ENCODE measurements at regions not wholly inside any gene's neighbourhood (a gene's known extent, or its start where the extent isn't known, plus 50 kb on each side); places are given as distances from the start of the nearest gene placed in this dataset.

DNA sequence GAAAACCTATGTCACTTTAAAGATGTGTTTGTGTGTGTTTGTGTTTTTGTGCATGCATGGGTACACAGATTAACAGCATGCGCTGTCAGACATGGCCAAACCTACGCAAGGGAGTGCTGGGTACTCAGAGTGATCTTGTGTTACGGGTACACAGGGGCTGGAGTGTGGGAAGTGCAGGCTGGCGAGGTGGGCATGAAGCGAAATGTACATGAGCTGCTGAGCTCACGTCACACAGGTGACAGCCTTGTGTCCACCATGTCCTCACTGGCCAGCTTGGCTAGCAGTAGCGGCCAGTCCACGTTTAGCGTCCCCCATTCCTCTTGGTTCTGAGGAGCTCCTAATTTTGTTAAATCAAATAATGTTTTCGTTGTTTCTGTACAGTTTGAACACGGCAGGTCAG lies 979.7 kb upstream of the TMEM132C start:
- TF ChIP-seq, protein P1, sequence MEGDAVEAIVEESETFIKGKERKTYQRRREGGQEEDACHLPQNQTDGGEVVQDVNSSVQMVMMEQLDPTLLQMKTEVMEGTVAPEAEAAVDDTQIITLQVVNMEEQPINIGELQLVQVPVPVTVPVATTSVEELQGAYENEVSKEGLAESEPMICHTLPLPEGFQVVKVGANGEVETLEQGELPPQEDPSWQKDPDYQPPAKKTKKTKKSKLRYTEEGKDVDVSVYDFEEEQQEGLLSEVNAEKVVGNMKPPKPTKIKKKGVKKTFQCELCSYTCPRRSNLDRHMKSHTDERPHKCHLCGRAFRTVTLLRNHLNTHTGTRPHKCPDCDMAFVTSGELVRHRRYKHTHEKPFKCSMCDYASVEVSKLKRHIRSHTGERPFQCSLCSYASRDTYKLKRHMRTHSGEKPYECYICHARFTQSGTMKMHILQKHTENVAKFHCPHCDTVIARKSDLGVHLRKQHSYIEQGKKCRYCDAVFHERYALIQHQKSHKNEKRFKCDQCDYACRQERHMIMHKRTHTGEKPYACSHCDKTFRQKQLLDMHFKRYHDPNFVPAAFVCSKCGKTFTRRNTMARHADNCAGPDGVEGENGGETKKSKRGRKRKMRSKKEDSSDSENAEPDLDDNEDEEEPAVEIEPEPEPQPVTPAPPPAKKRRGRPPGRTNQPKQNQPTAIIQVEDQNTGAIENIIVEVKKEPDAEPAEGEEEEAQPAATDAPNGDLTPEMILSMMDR (conservative IDR thresholded peaks at IDR 0.05), result no peak
- TF ChIP-seq EZH2 (IDR thresholded peaks at IDR 0.05; ENCODE audit: low read depth), result no peak
